Activated T-cell treated with anti-CD3 and anti-CD28 coated beads, Interleukin-2, amount 50 U/mL, for 24 hours (primary cell): ENCODE measurements at regions not wholly inside any gene's neighbourhood (a gene's known extent, or its start where the extent isn't known, plus 50 kb on each side); places are given as distances from the start of the nearest gene placed in this dataset.
"Not testable (repeated sequence)": the region's sequence is repeated elsewhere in the genome, so short reads cannot be mapped to it uniquely, and the experiment has no call there.

Experiments used
- DNase-seq: peaks from one replicate; pipeline ENCODE4 v3.0.0-alpha.2; 2020
- H3K27ac Mint-ChIP-seq: 2 replicates; pipeline ENCODE4 v1.8.0; 2020; ENCODE audit warnings: mild to moderate bottlenecking, mixed read lengths
- H3K27me3 Mint-ChIP-seq: 2 replicates; pipeline ENCODE4 v1.8.0; 2020; ENCODE audit warnings: mixed read lengths
- H3K36me3 Mint-ChIP-seq: 2 replicates; pipeline ENCODE4 v1.8.0; 2020; ENCODE audit warnings: low read depth, mixed read lengths
- H3K4me1 Mint-ChIP-seq: 2 replicates; pipeline ENCODE4 v1.8.0; 2020; ENCODE audit warnings: low read depth, mixed read lengths
- H3K4me3 Mint-ChIP-seq: 2 replicates; pipeline ENCODE4 v1.8.0; 2020; ENCODE audit warnings: mild to moderate bottlenecking, moderate library complexity, mixed read lengths
- H3K9me3 Mint-ChIP-seq: 2 replicates; pipeline ENCODE4 v1.8.0; 2020; ENCODE audit warnings: mixed read lengths

GRCh38 chr15:101963687-101964086, 151.7 kb downstream of the OR4F15 start:
- not testable (repeated sequence) for H3K27ac Mint-ChIP-seq, H3K4me1 Mint-ChIP-seq, H3K36me3 Mint-ChIP-seq, H3K27me3 Mint-ChIP-seq, DNase-seq, H3K9me3 Mint-ChIP-seq, H3K4me3 Mint-ChIP-seq

GRCh38 chr15:101965353-101965752, 153.4 kb downstream of the OR4F15 start:
- H3K9me3 Mint-ChIP-seq, H3K36me3 Mint-ChIP-seq, DNase-seq, H3K27me3 Mint-ChIP-seq, H3K4me1 Mint-ChIP-seq, H3K4me3 Mint-ChIP-seq, H3K27ac Mint-ChIP-seq: not testable (repeated sequence)

- H3K27ac Mint-ChIP-seq, H3K36me3 Mint-ChIP-seq, H3K9me3 Mint-ChIP-seq, H3K27me3 Mint-ChIP-seq, H3K4me1 Mint-ChIP-seq, H3K4me3 Mint-ChIP-seq, DNase-seq: not testable (repeated sequence)
Measured at GRCh38 chr15:101965860-101966259, 153.9 kb downstream of the OR4F15 start.

- DNase-seq, H3K9me3 Mint-ChIP-seq, H3K27me3 Mint-ChIP-seq, H3K4me1 Mint-ChIP-seq, H3K27ac Mint-ChIP-seq, H3K4me3 Mint-ChIP-seq, H3K36me3 Mint-ChIP-seq: not testable (repeated sequence)
Measured at GRCh38 chr15:101967364-101967763, 155.4 kb downstream of the OR4F15 start.

- not testable (repeated sequence) for H3K4me3 Mint-ChIP-seq, H3K4me1 Mint-ChIP-seq
Measured at GRCh38 chr15:101970605-101971004, 158.6 kb downstream of the OR4F15 start.

GRCh38 chr15:101977281-101977680, 165.3 kb downstream of the OR4F15 start:
- H3K36me3 Mint-ChIP-seq, H3K9me3 Mint-ChIP-seq, H3K4me3 Mint-ChIP-seq, H3K27ac Mint-ChIP-seq, H3K27me3 Mint-ChIP-seq, H3K4me1 Mint-ChIP-seq, DNase-seq: not testable (repeated sequence)

More at GRCh38 chr15:101970605-101971004, 158.6 kb downstream of the OR4F15 start:
- DNase-seq, H3K9me3 Mint-ChIP-seq, H3K27ac Mint-ChIP-seq, H3K36me3 Mint-ChIP-seq, H3K27me3 Mint-ChIP-seq: not testable (repeated sequence)

- peak; percentile 37 for DNase-seq
- not testable (repeated sequence) for H3K4me3 Mint-ChIP-seq, H3K9me3 Mint-ChIP-seq, H3K36me3 Mint-ChIP-seq, H3K27me3 Mint-ChIP-seq, H3K4me1 Mint-ChIP-seq
- H3K27ac Mint-ChIP-seq, result peak overlapping the region; percentile 26
Measured at GRCh38 chr15:101980206-101980910, 168.4 kb downstream of the OR4F15 start.
